Endometrium (tissue), 2 donors: ENCODE measurements at regions not wholly inside any gene's neighbourhood (a gene's known extent, or its start where the extent isn't known, plus 50 kb on each side); places are given as distances from the start of the nearest gene placed in this dataset.

Experiments
- FAIRE-seq: peaks from 2 replicates; lab custom pipeline; 2012; peaks lifted over from hg19 to GRCh38; lab: Jason Lieb, UNC
- donor health status: control.
- donor health status: control.

DNA sequence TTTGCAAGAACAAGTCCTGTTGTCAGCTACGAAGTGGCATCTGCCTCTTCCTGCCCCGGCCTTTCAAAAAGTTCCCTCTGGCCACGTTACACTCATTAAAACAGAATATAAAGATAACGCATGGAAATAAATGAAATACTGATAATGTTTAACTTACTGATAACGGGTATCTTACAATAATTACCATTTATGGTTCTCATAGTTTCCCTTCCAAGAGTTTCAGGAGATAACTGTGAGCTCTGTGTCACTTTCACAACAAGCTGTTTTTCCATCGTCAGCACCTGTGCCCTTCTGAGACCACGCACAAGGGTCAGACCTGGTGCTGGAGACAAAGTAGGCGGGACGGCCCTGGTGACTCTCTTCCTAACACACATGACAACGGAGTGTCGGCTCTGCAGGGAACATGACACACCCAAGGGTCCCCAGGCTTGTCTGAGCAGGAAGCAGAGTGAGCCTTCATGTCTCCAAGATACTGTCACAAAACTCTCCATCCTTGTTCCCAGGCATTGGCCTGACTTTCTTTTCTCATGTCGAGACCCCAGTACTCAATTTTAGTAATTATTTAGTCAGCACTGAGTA lies 86.2 kb upstream of the THBS2 start:
- no peak for FAIRE-seq

- FAIRE-seq = no peak
Measured at GRCh38 chr6:169339025-169339424, 85.4 kb upstream of the THBS2 start.

DNA sequence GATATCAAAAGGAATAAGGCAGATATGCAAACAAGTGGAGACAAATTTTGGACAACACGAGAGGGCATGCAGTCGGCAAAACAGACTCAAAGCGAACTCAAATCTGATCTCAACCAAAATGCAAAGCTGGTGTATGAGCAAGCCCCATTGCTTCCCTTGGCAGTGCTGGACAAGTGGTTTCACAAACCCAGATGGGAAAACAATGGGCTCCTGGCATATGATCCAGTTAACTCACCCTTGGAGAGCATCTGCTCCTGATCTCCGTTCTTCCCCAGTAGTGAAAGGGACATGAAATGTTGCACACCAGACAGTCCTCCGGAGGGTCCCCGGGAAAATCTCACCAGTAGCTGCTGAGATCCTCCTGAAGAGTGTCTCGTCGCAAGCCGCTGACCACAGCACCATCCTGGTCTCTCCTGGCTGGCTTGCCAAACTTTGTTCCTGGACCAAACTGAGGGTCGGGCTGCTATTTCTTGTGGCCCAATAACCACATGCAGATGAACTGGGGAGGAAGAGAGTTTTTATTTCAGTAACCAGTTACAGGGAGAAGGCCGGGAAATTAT lies 84.3 kb upstream of the THBS2 start:
- FAIRE-seq = no peak

DNA sequence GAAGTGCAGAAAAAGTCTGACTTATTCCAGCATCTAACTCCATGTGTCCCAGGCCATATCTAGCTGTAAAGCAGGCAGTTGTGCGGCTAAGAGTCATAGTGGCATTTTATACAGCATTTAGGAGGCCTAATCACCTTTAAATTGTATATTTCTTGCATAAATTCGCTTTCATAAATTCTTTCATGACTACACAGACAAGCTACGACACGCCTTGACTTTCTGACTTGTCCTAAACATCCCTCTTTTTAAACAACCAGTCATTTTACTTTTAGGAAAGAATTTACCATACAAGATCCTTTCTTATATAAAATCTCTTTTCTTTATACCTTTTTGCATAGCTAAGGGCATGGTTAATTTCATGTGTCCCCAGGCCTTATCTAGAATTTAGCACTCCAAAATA lies 81.7 kb upstream of the THBS2 start:
- no peak for FAIRE-seq

DNA sequence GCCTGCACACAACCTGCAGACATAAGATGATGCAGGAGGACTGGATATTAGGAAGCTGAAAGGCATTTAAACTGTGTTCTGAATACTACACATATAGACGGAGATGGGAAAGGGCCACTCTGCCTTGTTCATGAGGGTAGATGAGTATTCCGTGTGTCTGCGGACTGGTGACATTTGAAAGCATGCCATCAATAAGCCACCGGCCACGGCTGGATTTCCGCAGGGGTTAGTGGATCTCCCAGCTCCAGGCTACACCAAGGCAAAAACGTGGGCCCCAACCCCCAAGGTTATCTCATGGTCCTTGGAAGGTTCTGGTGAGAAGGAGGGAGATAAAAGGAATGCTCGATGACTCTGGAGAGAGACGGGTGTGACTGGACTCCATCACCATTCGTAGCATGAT lies 78.6 kb upstream of the THBS2 start:
- FAIRE-seq = no peak

GRCh38 chr6:169328112-169328801 lies 74.6 kb upstream of the THBS2 start:
- no peak for FAIRE-seq

- FAIRE-seq = no peak
Measured at GRCh38 chr6:169326067-169326799, 72.6 kb upstream of the THBS2 start.

GRCh38 chr6:169324656-169325459 lies 71.2 kb upstream of the THBS2 start:
- FAIRE-seq = no peak

DNA sequence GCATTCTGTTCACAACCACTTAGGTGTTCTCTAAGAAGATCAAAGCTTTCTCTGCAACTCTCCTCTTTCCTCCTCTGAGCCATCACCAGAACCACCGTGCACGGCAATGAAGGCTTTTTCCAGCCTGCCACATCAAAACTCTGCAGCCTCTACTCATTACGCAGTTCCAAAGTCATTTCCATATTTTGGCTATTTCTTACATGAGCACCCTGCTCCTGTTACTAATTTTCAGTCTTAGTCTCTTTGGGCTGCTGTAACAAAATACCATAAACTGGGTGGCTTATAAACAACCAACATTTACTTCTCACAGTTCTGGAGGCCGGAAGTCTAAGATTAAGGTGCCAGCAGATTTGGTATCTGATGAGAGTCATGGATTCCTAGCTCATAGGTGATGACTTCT lies 70.4 kb upstream of the THBS2 start:
- no peak for FAIRE-seq

GRCh38 chr6:169323221-169323620 lies 69.6 kb upstream of the THBS2 start:
- FAIRE-seq = no peak

GRCh38 chr6:169321546-169321945 lies 67.9 kb upstream of the THBS2 start:
- no peak for FAIRE-seq

- no peak for FAIRE-seq
Measured at GRCh38 chr6:169320013-169320412, 66.4 kb upstream of the THBS2 start.

GRCh38 chr6:169317441-169318202 lies 64.0 kb upstream of the THBS2 start:
- no peak for FAIRE-seq

- FAIRE-seq = no peak
Measured at GRCh38 chr6:169316651-169317050, 63.0 kb upstream of the THBS2 start.

- FAIRE-seq = no peak
Measured at GRCh38 chr6:169315830-169316614, 62.4 kb upstream of the THBS2 start.

DNA sequence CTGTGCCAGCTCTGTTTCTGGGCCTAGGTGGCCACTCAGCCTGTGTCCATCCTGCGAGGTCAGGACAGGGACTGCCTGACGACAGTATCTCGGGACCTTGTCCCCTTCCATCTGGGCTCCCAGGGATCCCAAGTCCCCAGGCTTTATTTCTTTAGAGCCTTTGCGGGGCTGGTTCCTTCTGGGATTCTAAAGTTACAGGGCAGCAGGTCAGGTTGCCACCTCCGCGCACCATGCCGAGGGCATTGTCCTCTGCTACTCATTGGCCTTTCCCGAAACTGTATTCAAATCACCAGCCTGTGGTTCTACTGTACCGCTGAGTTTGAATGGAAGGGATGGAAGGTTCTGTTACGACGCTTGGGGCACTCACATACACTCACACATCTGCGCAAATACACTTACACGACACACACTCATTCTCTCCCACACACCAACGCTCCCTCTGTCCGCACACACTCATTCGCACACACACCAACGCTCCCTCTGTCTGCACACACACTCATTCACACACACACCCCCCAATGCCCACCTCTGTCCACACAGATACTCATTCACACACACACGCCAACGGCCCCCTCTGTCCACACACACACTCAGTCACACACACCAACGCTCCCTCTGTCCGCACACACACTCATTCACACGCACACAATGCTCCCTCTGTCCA lies 59.8 kb upstream of the THBS2 start:
- FAIRE-seq = no peak

DNA sequence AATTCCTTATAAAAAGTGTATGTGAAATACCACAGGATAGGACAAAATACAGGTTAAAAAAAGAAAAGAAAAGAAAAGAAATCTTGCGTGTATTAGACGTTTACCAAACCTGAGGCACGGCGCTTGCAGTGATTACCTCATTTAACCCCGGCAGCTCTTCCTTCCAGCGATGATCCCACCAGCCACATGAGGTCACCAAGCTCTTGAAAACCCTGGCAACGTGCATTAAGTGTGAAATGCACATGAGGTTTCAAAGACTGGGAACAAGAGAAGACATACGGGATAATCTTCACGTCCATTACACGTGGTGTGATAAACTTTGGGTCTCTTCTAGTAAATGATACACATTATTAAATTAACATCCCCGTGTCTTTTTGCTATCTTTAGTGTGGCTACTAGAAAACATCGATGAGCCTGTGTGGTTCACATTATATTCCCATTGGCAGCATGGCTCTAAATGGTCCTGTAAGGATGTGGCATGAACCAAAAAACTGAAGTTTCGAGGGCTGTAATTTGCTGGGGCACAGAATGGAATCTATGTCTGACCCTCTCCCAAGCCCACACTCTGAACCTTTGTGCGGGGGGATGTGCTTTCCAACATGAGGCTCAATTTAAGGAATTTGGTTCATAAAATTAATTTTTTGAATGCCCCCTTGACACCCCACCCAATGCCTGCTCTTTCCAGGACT lies 59.2 kb upstream of the THBS2 start:
- no peak for FAIRE-seq

DNA sequence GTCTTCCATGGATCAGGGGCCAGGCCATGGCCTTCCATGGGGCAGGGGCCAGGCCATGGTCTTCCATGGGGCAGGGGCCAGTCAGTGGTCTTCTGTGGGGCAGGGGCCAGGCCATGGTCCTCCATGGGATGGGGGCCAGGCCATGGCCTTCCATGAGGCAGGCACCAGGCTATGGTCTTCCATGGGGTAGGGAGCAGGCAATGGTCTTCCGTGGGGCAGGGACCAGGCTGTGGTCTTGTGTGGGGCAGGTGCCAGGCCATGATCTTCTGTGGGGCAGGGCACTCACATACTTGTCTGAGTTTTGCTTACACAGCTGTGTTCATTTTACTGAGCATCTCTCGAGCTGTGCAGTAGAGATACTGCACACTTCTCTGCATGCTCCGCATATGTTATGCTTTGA lies 57.3 kb upstream of the THBS2 start:
- FAIRE-seq = no peak
